HUES48 (cell line): ENCODE measurements at regions not wholly inside any gene's neighbourhood (a gene's known extent, or its start where the extent isn't known, plus 50 kb on each side); places are given as distances from the start of the nearest gene placed in this dataset.

Experiments
- H3K27ac ChIP-seq: one replicate; pipeline ENCODE4 v1.7.0; 2013; ENCODE audit warnings: low read depth, low read length, inconsistent platforms
- H3K27me3 ChIP-seq: 2 replicates; pipeline ENCODE4 v1.6.1; 2013; ENCODE audit warnings: mild to moderate bottlenecking, low read length; ENCODE audit not compliant: control insufficient read depth, insufficient read depth
- H3K36me3 ChIP-seq: 2 replicates; pipeline ENCODE4 v1.6.1; 2013; ENCODE audit warnings: low read length; ENCODE audit not compliant: control insufficient read depth, insufficient read depth
- H3K4me1 ChIP-seq: 2 replicates; pipeline ENCODE4 v1.6.1; 2013; ENCODE audit warnings: mild to moderate bottlenecking, low read length; ENCODE audit not compliant: control insufficient read depth, insufficient read depth
- H3K4me3 ChIP-seq: 2 replicates; pipeline ENCODE4 v1.5.1; 2013; ENCODE audit warnings: mild to moderate bottlenecking, low read depth, low read length
- H3K9ac ChIP-seq: 2 replicates; pipeline ENCODE4 v1.6.1; 2013; ENCODE audit warnings: mild to moderate bottlenecking, low read depth, low read length, moderate library complexity
- H3K9me3 ChIP-seq: 2 replicates; pipeline ENCODE4 v1.6.1; 2013; ENCODE audit warnings: low read length; ENCODE audit not compliant: control insufficient read depth, insufficient read depth

GRCh38 chr5:28275931-28276330, 1237.5 kb upstream of the CDH9 start:
- Histone ChIP-seq H3K27ac (no peak overlapping the region), H3K4me1 (no peaks in the 10 kb centered on the region), H3K4me3 (no peak overlapping the region), H3K9ac (no peak overlapping the region), H3K27me3 (no peaks in the 10 kb centered on the region), H3K9me3 (no peaks in the 10 kb centered on the region), H3K36me3 (no peaks in the 10 kb centered on the region)

GRCh38 chr5:28269978-28270377, 1231.6 kb upstream of the CDH9 start:
- Histone ChIP-seq H3K9me3 (no peaks in the 10 kb centered on the region), H3K36me3 (no peaks in the 10 kb centered on the region), H3K4me3 (no peak overlapping the region)

GRCh38 chr5:28265877-28266276, 1227.5 kb upstream of the CDH9 start:
- no peak overlapping the region for H3K9ac ChIP-seq
- no peaks in the 10 kb centered on the region for H3K9me3 ChIP-seq
- H3K36me3 ChIP-seq = no peaks in the 10 kb centered on the region
- no peak overlapping the region for H3K4me3 ChIP-seq
- H3K27me3 ChIP-seq = no peaks in the 10 kb centered on the region
- H3K4me1 ChIP-seq = peaks cover 5% of the 10 kb centered on the region; the same call in 1 of the 2 replicates
- H3K27ac ChIP-seq = no peak overlapping the region

More at GRCh38 chr5:28269978-28270377, 1231.6 kb upstream of the CDH9 start:
- H3K27ac ChIP-seq = no peak overlapping the region
- no peak overlapping the region for H3K9ac ChIP-seq
- H3K4me1 ChIP-seq = peaks cover 5% of the 10 kb centered on the region; the same call in 1 of the 2 replicates
- H3K27me3 ChIP-seq = no peaks in the 10 kb centered on the region

GRCh38 chr5:28254846-28255245, 1216.5 kb upstream of the CDH9 start:
- H3K9me3 ChIP-seq = no peaks in the 10 kb centered on the region
- H3K9ac ChIP-seq = no peak overlapping the region
- H3K4me1 ChIP-seq = peaks cover 4% of the 10 kb centered on the region; the same call in 1 of the 2 replicates
- no peak overlapping the region for H3K27ac ChIP-seq
- no peaks in the 10 kb centered on the region for H3K27me3 ChIP-seq
- H3K36me3 ChIP-seq = no peaks in the 10 kb centered on the region
- H3K4me3 ChIP-seq = no peak overlapping the region

GRCh38 chr5:28253431-28253830, 1215.0 kb upstream of the CDH9 start:
- Histone ChIP-seq H3K9ac (no peak overlapping the region), H3K4me1 (peaks cover 4% of the 10 kb centered on the region; the same call in 1 of the 2 replicates), H3K36me3 (no peaks in the 10 kb centered on the region), H3K27me3 (no peaks in the 10 kb centered on the region), H3K27ac (no peak overlapping the region), H3K9me3 (no peaks in the 10 kb centered on the region), H3K4me3 (no peak overlapping the region)

GRCh38 chr5:28249771-28250415, 1211.5 kb upstream of the CDH9 start:
- Histone ChIP-seq H3K4me3 (no peak overlapping the region), H3K9ac (no peak overlapping the region), H3K27me3 (no peaks in the 10 kb centered on the region), H3K27ac (no peak overlapping the region), H3K4me1 (no peaks in the 10 kb centered on the region), H3K9me3 (no peaks in the 10 kb centered on the region), H3K36me3 (no peaks in the 10 kb centered on the region)

- no peak overlapping the region for H3K9ac ChIP-seq
- H3K4me3 ChIP-seq = no peak overlapping the region
- H3K27me3 ChIP-seq = no peaks in the 10 kb centered on the region
- H3K36me3 ChIP-seq = no peaks in the 10 kb centered on the region
- no peaks in the 10 kb centered on the region for H3K4me1 ChIP-seq
- H3K9me3 ChIP-seq = no peaks in the 10 kb centered on the region
- H3K27ac ChIP-seq = no peak overlapping the region
Observed at GRCh38 chr5:28234356-28234968, 1196.1 kb upstream of the CDH9 start.

GRCh38 chr5:28226407-28226806, 1188.0 kb upstream of the CDH9 start:
- no peaks in the 10 kb centered on the region for H3K9me3 ChIP-seq
- H3K27me3 ChIP-seq = no peaks in the 10 kb centered on the region
- no peak overlapping the region for H3K4me3 ChIP-seq
- no peaks in the 10 kb centered on the region for H3K4me1 ChIP-seq
- no peaks in the 10 kb centered on the region for H3K36me3 ChIP-seq
- H3K27ac ChIP-seq = no peak overlapping the region
- H3K9ac ChIP-seq = no peak overlapping the region

GRCh38 chr5:28219539-28219938, 1181.2 kb upstream of the CDH9 start:
- no peaks in the 10 kb centered on the region for H3K9me3 ChIP-seq

GRCh38 chr5:28217695-28218094, 1179.3 kb upstream of the CDH9 start:
- H3K9me3 ChIP-seq = no peaks in the 10 kb centered on the region
- H3K9ac ChIP-seq = no peak overlapping the region
- no peaks in the 10 kb centered on the region for H3K4me1 ChIP-seq
- H3K36me3 ChIP-seq = no peaks in the 10 kb centered on the region
- H3K27me3 ChIP-seq = no peaks in the 10 kb centered on the region
- no peak overlapping the region for H3K4me3 ChIP-seq
- no peak overlapping the region for H3K27ac ChIP-seq

More at GRCh38 chr5:28219539-28219938, 1181.2 kb upstream of the CDH9 start:
- H3K9ac ChIP-seq = no peak overlapping the region
- no peak overlapping the region for H3K27ac ChIP-seq
- H3K4me1 ChIP-seq = no peaks in the 10 kb centered on the region
- no peaks in the 10 kb centered on the region for H3K36me3 ChIP-seq
- no peak overlapping the region for H3K4me3 ChIP-seq
- H3K27me3 ChIP-seq = no peaks in the 10 kb centered on the region

GRCh38 chr5:28216939-28217360, 1178.6 kb upstream of the CDH9 start:
- Histone ChIP-seq H3K9me3 (no peaks in the 10 kb centered on the region), H3K27me3 (no peaks in the 10 kb centered on the region), H3K4me1 (no peaks in the 10 kb centered on the region), H3K27ac (no peak overlapping the region), H3K9ac (no peak overlapping the region), H3K36me3 (no peaks in the 10 kb centered on the region), H3K4me3 (no peak overlapping the region)
